GM10248 (cell line): ENCODE measurements at regions not wholly inside any gene's neighbourhood (a gene's known extent, or its start where the extent isn't known, plus 50 kb on each side); places are given as distances from the start of the nearest gene placed in this dataset.

Experiments
- CTCF ChIA-PET: fragments of 300-600 bp; sonication (Branson Sonifier 250); formaldehyde crosslinking; extraction: SDS; loops from one replicate; lab custom pipeline; 2021; ENCODE audit warnings: antibody characterized with exemption; lab: Yijun Ruan, JAX
- POLR2A ChIA-PET: fragments of 350-650 bp; sonication (Branson Sonifier 250); formaldehyde crosslinking; extraction: SDS; loops from one replicate; lab custom pipeline; 2020; ENCODE audit warnings: antibody characterized with exemption; lab: Yijun Ruan, JAX
- DNase-seq: peaks from one replicate; pipeline ENCODE4 v3.0.0; 2012; ENCODE audit errors: extremely low spot score
- CTCF ChIP-seq: IDR thresholded peaks from 2 replicates; pipeline ENCODE4 v1.5.1; 2012; ENCODE audit warnings: mild to moderate bottlenecking, low read depth; ENCODE audit errors: extremely low read depth, missing control alignments, control extremely low read depth

- POLR2A ChIA-PET, result interaction anchor here (0.7 kb wide), 1 partner anchor 24 kb away, joined by 3 read pairs; no protein-coding TSS in a partner anchor
- DNase-seq, result no peak
- CTCF ChIA-PET, result interaction anchor here (1.0 to 2.3 kb wide), 6 partner anchors 12 to 452 kb away, joined by 3 to 7 read pairs (median 3); no protein-coding TSS in a partner anchor
- no peak for TF ChIP-seq CTCF
Observed at GRCh38 chr2:207251573-207252192, 85.9 kb upstream of the KLF7 start.

- CTCF ChIA-PET, result interaction anchor here (1.0 to 2.3 kb wide), 3 partner anchors 13 to 452 kb away, joined by 3 to 6 read pairs (median 3); no protein-coding TSS in a partner anchor
- no peak for TF ChIP-seq CTCF
- POLR2A ChIA-PET, result no interaction called here
- DNase-seq, result no peak
Observed at GRCh38 chr2:207252416-207252815, 86.7 kb upstream of the KLF7 start.

GRCh38 chr2:207252979-207253645, 87.4 kb upstream of the KLF7 start:
- no peak for DNase-seq
- ChIA-PET POLR2A (no interaction called here), CTCF (interaction anchor here (0.7 to 2.3 kb wide), 8 partner anchors 8 to 471 kb away, joined by 3 to 7 read pairs (median 3); no protein-coding TSS in a partner anchor)
- no peak for TF ChIP-seq CTCF

- POLR2A ChIA-PET, result no interaction called here
- CTCF ChIA-PET, result interaction anchor here (0.8 to 2.3 kb wide), 7 partner anchors 8 to 472 kb away, joined by 3 to 7 read pairs (median 3); no protein-coding TSS in a partner anchor
- no peak for TF ChIP-seq CTCF
- no peak for DNase-seq
Observed at GRCh38 chr2:207253666-207254345, 88.1 kb upstream of the KLF7 start.

GRCh38 chr2:207254591-207255464, 89.1 kb upstream of the KLF7 start:
- DNase-seq, result no peak
- TF ChIP-seq CTCF, result no peak
- CTCF ChIA-PET, result interaction anchor here (1.3 to 1.4 kb wide), 3 partner anchors 9 to 30 kb away, joined by 3 to 4 read pairs (median 3); no protein-coding TSS in a partner anchor
- POLR2A ChIA-PET, result no interaction called here
